A172 (cell line): ENCODE measurements at regions not wholly inside any gene's neighbourhood (a gene's known extent, or its start where the extent isn't known, plus 50 kb on each side); places are given as distances from the start of the nearest gene placed in this dataset.

Experiments used
- DNase-seq: peaks from one replicate; pipeline ENCODE4 v3.0.0-alpha.2; 2015; ENCODE audit warnings: low spot score

GRCh38 chr12:91533366-91533765 is 350.7 kb upstream of the DCN start:
- no peak for DNase-seq

- peak; percentile 60 for DNase-seq
Measured at GRCh38 chr12:91529829-91530228, 347.2 kb upstream of the DCN start.

GRCh38 chr12:91523831-91524230 is 341.2 kb upstream of the DCN start:
- DNase-seq = no peak

- DNase-seq = no peak
Measured at GRCh38 chr12:91516695-91517047, 334.1 kb upstream of the DCN start.

- no peak for DNase-seq
Measured at GRCh38 chr12:91515944-91516694, 333.5 kb upstream of the DCN start.

GRCh38 chr12:91513313-91513712 is 330.7 kb upstream of the DCN start:
- DNase-seq = no peak

- DNase-seq = no peak
Measured at GRCh38 chr12:91511795-91512420, 329.3 kb upstream of the DCN start.

- peak; percentile 0 for DNase-seq
Measured at GRCh38 chr12:91507754-91508153, 325.1 kb upstream of the DCN start.

GRCh38 chr12:91506452-91506851 is 323.8 kb upstream of the DCN start:
- no peak for DNase-seq

- DNase-seq = no peak
Measured at GRCh38 chr12:91505006-91505405, 322.4 kb upstream of the DCN start.

GRCh38 chr12:91502208-91502607 is 319.6 kb upstream of the DCN start:
- DNase-seq = no peak

- DNase-seq = no peak
Measured at GRCh38 chr12:91496337-91496736, 313.7 kb upstream of the DCN start.

- no peak for DNase-seq
Measured at GRCh38 chr12:91493308-91493707, 310.7 kb upstream of the DCN start.

GRCh38 chr12:91492648-91493047 is 310.0 kb upstream of the DCN start:
- no peak for DNase-seq

- DNase-seq = no peak
Measured at GRCh38 chr12:91490667-91491311, 308.2 kb upstream of the DCN start.

GRCh38 chr12:91483471-91483985 is 300.9 kb upstream of the DCN start:
- no peak for DNase-seq

- no peak for DNase-seq
Measured at GRCh38 chr12:91482231-91482630, 299.6 kb upstream of the DCN start.

- no peak for DNase-seq
Measured at GRCh38 chr12:91478500-91478899, 295.9 kb upstream of the DCN start.

- DNase-seq = no peak
Measured at GRCh38 chr12:91467686-91468085, 285.1 kb upstream of the DCN start.

- DNase-seq = no peak
Measured at GRCh38 chr12:91461061-91461460, 278.4 kb upstream of the DCN start.

- no peak for DNase-seq
Measured at GRCh38 chr12:91460469-91460868, 277.9 kb upstream of the DCN start.

- no peak for DNase-seq
Measured at GRCh38 chr12:91455321-91455720, 272.7 kb upstream of the DCN start.

GRCh38 chr12:91454179-91454578 is 271.6 kb upstream of the DCN start:
- no peak for DNase-seq
